ENCODE measurements at regions not wholly inside any gene's neighbourhood (a gene's known extent, or its start where the extent isn't known, plus 50 kb on each side); places are given as distances from the start of the nearest gene placed in this dataset.
"Not testable (repeated sequence)": the region's sequence is repeated elsewhere in the genome, so short reads cannot be mapped to it uniquely, and the experiment has no call there.

DNA sequence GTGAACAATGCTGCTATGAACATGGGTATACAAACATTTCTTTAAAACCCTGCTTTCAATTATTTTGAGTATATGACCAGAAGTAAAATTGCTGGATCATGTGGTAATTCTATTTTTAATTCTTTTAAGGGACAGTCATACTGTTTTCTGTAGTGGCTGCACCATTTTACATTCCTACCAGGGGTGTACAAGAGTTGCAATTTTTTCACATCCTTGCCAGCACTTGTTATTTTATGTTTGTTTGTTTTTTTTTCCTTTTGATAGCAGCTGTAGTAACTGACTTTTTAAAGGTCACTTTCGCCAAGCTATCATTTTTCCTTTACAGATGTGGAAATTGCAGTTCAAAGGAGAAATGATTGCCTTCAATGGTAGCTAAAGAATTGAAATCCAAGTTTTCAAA is 99.5 kb downstream of the GPR85 start:
- intact Hi-C loops (cut with DNase I; ENCODE audit: low total_unique reads) = no loop called here
- no peak for DNase-seq
- Histone ChIP-seq H3K4me3 (no peak overlapping the region), H3K27ac (no peak overlapping the region), H3K36me3 (no peaks in the 10 kb centered on the region), H3K27me3 (no peaks in the 10 kb centered on the region), H3K9me3 (no peaks in the 10 kb centered on the region), H3K4me1 (no peaks in the 10 kb centered on the region)
- TF ChIP-seq, protein P1, sequence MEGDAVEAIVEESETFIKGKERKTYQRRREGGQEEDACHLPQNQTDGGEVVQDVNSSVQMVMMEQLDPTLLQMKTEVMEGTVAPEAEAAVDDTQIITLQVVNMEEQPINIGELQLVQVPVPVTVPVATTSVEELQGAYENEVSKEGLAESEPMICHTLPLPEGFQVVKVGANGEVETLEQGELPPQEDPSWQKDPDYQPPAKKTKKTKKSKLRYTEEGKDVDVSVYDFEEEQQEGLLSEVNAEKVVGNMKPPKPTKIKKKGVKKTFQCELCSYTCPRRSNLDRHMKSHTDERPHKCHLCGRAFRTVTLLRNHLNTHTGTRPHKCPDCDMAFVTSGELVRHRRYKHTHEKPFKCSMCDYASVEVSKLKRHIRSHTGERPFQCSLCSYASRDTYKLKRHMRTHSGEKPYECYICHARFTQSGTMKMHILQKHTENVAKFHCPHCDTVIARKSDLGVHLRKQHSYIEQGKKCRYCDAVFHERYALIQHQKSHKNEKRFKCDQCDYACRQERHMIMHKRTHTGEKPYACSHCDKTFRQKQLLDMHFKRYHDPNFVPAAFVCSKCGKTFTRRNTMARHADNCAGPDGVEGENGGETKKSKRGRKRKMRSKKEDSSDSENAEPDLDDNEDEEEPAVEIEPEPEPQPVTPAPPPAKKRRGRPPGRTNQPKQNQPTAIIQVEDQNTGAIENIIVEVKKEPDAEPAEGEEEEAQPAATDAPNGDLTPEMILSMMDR (IDR thresholded peaks at IDR 0.05) = no peak

DNA sequence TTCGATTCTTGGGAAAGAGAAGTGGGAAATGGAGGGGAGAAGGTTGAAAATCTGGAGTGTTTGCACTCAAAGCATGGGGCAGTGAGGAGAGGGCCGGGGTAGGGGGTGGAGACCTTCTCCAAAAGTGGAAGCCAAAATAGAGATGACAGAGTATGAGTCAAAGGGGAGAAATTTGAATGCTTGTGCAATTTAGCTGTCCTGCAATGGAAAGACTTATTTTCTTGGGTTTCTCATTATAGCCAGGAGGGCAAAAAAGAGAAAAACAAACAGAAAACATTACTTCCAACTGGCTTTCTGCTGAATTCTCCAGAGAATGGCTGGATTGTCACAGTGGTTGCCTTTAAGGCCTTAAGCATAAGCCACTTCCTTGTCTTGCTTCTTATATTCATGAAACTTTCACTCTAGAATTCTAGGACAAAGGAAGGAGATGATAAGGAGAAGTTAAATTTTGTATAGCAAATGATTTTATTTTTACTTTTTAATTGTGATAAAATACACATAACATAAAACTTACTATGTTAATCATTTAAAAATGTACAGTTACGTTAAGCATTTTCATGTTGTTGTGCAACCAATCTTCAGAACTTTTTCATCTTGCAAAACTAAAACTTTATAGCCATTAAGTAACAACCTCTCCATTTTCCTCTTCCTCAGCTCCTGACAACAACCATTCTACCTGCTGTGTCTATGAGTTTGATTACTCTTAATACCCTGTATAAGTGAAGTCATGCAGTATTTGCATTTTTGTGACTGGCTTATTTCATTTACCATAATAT is 100.2 kb downstream of the GPR85 start:
- Histone ChIP-seq H3K27ac (no peak overlapping the region), H3K27me3 (no peaks in the 10 kb centered on the region), H3K4me1 (no peaks in the 10 kb centered on the region), H3K9me3 (no peaks in the 10 kb centered on the region), H3K4me3 (no peak overlapping the region), H3K36me3 (no peaks in the 10 kb centered on the region)
- intact Hi-C loops (cut with DNase I; ENCODE audit: low total_unique reads) = no loop called here
- no peak for DNase-seq
- TF ChIP-seq POLR2A (IDR thresholded peaks at IDR 0.05) = no peak
- TF ChIP-seq, protein P1 (IDR thresholded peaks at IDR 0.05) = no peak

DNA sequence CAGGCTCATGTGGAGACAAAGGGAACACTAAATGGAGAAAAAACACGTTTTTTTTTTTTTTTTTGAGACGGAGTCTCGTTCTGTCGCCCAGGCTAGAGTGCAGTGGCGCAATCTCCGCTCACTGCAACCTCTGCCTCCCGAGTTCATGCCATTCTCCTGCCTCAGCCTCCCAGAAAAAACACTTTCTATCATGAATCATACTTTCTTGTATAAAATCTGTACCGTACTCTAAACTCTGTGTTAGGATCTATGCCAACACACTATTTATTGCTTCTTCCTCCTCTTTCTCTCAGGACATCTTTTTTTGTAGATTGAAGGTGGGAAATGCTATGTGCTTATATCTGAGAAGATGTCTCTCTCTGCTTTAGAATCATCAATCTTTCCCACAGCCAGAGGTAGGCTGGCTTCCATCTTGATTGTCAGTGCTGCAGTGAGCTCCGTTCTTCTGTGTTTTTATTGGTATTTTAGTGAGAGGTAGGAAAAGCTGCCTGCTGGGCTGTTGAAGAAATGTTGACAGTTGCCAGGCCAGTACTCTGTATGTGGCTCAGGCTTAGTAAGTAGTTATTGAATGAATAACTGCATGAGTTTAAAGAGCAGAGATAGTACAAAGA is 101.1 kb downstream of the GPR85 start:
- Histone ChIP-seq H3K9me3 (no peaks in the 10 kb centered on the region), H3K4me1 (no peaks in the 10 kb centered on the region), H3K4me3 (no peak overlapping the region), H3K27me3 (no peaks in the 10 kb centered on the region), H3K27ac (no peak overlapping the region), H3K36me3 (no peaks in the 10 kb centered on the region)
- TF ChIP-seq, protein P1 (IDR thresholded peaks at IDR 0.05) = no peak
- TF ChIP-seq POLR2A (IDR thresholded peaks at IDR 0.05) = no peak
- intact Hi-C loops (cut with DNase I; ENCODE audit: low total_unique reads) = no loop called here
- peak in 1 of 2 donors; percentile 10 for DNase-seq

DNA sequence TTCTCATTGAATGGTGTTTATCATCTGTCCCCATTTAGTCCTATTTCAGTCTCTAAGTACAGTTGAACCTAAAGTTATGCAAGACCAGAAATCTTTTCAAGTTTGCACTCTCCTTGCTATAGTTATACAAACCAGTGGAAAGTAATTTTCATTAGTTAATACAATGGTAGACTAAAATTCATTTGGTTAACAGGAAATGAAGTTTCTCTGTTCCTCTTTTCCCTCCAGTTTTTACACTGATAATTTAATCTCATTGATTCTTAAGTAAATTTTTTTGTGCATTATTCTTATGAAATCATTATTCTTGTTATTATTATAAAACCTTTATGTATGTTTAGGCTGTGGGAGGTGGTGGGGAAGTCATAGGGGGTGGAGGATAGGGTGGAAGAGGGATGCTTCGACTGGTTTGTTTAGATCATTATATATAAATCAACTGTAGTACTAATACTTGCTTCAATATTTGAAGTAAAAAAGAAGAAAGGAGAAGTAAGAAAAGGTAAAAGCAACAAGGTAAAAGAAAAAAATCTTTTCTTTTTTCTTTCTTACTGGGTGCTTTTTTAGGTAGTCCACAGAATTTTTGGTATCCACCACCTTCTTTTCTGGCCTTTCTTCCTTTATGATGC is 104.1 kb downstream of the GPR85 start:
- no peak overlapping the region for H3K27ac ChIP-seq
- H3K27me3 ChIP-seq = no peaks in the 10 kb centered on the region
- DNase-seq = no peak
- no peaks in the 10 kb centered on the region for H3K36me3 ChIP-seq
- intact Hi-C loops (cut with DNase I; ENCODE audit: low total_unique reads) = no loop called here
- H3K4me3 ChIP-seq = no peak overlapping the region
- H3K9me3 ChIP-seq = no peaks in the 10 kb centered on the region
- TF ChIP-seq, protein P1 (IDR thresholded peaks at IDR 0.05) = no peak
- no peak for TF ChIP-seq POLR2A (IDR thresholded peaks at IDR 0.05)
- H3K4me1 ChIP-seq = no peaks in the 10 kb centered on the region

DNA sequence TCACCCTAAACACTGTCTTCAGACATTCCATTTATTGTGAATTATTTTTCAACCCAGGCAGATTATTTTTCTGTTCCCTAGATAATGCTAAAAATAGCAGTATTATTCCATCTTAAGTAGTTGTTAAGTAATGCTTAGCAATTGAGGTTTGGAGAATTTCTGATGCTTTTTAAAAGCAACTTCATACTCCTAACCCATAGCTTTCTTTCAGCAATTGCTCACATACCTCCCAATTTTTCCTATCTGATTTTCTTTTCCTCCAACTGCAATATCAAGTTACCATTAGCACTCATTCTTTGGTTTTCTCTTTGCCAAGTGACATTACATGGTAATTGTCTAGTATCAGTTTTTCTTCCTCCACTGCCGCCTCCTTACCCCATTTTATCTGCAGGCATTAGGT is 104.7 kb downstream of the GPR85 start:
- no peaks in the 10 kb centered on the region for H3K36me3 ChIP-seq
- intact Hi-C loops (cut with DNase I; ENCODE audit: low total_unique reads) = no loop called here

DNA sequence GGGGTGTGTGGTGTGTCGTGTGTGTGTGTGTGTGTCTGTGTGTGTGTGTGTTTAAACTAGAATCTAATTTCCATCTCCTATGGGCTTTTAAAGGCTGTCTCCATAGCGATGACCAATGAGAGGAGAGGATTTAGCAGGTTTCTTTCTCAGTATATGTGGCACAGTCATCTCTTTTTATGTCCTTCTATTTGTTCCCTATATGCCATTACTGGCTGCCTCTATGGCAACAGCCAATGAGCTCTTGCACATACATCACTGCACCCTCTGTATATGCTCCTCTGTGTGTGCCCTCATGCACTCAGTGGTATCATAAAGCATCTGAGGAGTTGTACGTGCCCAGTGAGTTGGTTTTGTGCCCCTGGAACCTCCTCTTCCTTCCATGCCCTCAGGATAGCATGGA is 107.6 kb downstream of the GPR85 start:
- DNase-seq; H3K36me3 ChIP-seq; H3K4me3 ChIP-seq; H3K27ac ChIP-seq; H3K9me3 ChIP-seq; H3K4me1 ChIP-seq; H3K27me3 ChIP-seq; intact Hi-C loops (cut with DNase I; ENCODE audit: low total_unique reads): not testable (repeated sequence)

More for the DNA sequence above, 104.7 kb downstream of the GPR85 start:
- no peaks in the 10 kb centered on the region for H3K9me3 ChIP-seq
- no peak overlapping the region for H3K27ac ChIP-seq
- TF ChIP-seq, protein P1 (IDR thresholded peaks at IDR 0.05) = no peak
- no peak for TF ChIP-seq POLR2A (IDR thresholded peaks at IDR 0.05)
- H3K4me1 ChIP-seq = no peaks in the 10 kb centered on the region
- no peak for DNase-seq
- H3K4me3 ChIP-seq = no peak overlapping the region
- no peaks in the 10 kb centered on the region for H3K27me3 ChIP-seq

DNA sequence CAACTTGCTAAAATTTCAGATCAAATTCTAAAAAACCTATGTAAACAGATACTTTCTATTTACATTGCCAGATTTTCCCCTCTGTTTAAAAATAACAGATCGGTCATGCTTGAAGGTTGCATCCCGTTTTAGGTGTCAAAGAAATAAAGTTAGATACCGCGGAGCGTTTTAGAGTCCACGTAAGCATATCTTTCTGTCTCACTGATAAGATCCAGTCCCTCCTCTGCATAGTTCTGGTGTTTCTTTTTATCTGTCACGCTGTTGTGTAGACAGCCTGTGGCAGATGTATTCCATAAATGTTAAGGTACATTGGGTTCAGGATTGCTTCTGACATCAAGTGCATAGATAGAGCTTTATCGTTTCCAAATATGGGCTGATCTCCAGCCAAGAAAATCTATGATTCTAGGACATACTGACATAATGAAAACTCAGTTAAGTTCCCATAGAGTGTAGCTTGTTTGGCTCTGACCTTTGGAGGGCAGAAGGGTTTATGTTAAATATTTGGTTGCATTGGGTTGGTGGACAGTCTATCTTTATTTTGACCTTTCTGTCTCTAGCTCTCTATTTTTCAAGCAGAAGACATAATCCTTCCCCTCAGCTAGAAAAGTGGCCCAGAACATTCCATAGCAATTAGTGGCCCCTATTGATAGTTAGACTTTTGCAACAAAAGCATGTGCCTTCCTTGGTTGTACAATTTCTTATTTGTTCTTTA is 109.2 kb downstream of the GPR85 start:
- DNase-seq; intact Hi-C loops (cut with DNase I; ENCODE audit: low total_unique reads); H3K4me1 ChIP-seq: not testable (repeated sequence)

More for the DNA sequence above, 109.2 kb downstream of the GPR85 start:
- not testable (repeated sequence) for H3K36me3 ChIP-seq, H3K4me3 ChIP-seq, H3K9me3 ChIP-seq, H3K27ac ChIP-seq, H3K27me3 ChIP-seq

All from uterus (tissue), 3 donors.